HG03565 (cell line): ENCODE measurements at regions not wholly inside any gene's neighbourhood (a gene's known extent, or its start where the extent isn't known, plus 50 kb on each side); places are given as distances from the start of the nearest gene placed in this dataset.

Source experiments
- ATAC-seq: cut with Tn5 transposase; IDR thresholded peaks from one replicate; pipeline ENCODE4 v1.9.1; 2021; ENCODE audit warnings: mild to moderate bottlenecking, moderate library complexity; ENCODE audit not compliant: unreplicated experiment

DNA sequence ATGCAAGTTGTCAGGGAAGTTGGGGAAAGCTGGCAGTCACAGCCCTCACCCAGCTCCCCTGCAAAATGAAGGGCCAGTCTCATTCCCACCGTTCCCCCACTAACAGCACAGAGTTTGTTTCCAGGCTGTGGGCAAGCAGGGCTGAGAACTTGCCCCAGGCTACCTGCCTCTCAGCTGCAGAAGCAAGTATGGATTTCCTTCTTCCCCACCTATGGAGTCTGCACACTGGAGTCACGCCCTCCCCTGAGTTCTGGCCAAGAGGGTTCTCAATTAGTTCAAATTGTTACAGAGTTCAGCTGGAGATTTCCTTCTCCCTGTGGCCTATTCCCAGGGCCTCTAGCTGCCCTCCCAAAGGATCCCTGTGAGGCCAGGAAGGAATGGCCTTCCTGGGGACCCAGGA lies 90.1 kb upstream of the ATP11B start:
- ATAC-seq, result no peak

DNA sequence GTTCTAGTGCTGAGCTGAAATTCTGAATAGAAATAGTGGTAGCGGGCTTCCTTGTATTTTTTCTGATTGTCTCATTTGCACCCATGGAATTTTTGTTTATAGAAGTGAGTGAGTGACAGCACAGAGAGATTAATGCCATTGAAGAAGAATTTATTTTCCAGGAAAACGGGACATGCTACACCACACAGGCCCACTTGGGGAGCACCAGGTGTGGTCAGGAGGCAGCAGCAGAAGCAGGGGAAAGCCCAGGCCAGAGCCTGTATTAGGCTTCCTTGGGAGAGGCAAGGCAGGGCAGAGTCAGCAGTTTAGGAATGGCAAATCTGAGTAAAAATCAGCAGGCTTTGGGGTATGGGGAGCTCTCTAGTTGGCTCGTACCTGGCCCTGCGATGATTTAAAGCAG lies 88.4 kb upstream of the ATP11B start:
- ATAC-seq, result no peak

DNA sequence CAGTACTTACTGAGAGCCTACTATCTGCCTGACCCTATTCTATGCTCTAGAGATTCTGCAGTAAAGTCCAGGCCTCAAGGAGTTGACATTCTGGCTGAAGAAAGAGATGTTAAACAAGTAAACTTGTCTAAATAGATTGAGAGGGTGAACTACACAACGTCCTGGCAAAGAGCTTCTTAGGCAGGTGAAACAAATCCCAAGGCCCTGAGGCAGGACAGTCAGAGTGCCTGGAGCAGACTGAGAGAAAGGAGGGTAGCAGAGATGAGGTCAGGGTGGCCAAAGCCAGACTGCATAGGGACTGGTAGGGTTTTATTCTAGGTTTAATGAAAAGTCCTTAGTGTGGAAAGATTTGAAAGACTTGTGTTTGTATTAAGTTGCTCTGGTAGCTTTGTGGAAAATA lies 84.5 kb upstream of the ATP11B start:
- ATAC-seq, result no peak

DNA sequence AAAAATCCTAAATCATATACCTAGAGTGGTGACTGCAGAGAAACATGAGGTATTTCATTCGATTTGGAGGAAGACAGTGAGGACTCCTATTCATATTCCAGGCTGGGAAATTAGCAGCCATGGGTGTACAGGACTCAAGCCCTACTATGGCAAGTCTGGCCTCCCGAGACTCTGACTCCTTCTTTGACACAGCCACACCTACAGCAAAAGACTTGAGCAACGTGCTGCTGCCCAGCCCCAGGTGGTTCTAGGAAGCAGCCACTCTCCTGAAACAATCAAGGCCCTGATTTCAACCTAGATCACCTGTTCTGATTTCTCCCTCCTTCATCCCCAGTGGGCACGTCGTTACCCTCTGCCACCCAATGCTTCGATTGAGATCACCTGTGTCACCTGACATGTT lies 84.0 kb upstream of the ATP11B start:
- ATAC-seq, result no peak

DNA sequence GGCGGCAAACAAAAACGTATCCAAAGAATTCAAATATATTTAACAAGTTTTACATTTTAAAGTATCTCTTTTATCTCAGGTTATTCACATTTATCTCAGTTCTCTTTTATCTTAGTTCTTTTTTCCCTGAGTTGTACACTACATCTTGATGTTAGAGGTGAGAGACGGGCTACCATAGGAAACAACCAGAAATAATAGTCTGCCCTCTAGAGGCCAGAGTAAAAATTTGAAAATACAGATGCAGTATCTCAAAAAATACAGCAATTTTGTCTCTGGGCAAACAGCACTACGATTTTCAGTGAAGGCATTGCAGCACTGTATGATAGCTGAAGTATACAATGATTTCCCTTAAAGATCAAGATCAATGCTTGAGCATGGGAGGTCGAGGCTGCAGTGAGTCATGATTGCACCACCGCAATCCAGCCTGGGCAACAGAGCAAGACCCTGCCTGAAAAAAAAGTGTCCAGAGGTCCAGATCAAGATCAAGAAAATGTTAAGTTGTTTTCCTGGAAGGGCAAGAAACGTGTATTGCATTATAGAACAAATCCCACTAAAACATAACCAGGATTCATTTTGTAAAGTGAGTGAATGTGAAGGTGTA lies 82.6 kb upstream of the ATP11B start:
- ATAC-seq, result no peak

DNA sequence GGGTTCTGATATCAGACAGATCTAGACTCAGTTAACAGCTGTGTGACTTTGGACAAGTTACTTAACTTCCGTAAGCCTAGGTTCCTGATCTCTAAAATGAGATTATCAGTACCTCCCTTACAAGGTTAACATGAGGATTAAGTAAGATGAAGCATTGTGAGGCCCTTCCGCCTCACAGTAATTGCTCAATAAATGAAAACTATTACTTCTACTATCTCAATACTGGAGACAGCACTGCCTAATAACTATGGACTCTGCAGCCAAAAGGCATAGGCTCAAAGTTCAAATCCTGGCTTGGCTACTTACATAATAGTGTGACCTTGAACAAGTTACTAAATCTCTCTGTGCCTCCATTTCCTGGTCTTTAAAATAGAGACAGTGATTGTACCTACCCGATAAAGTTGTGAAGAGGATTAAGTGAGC lies 82.0 kb upstream of the ATP11B start:
- no peak for ATAC-seq

DNA sequence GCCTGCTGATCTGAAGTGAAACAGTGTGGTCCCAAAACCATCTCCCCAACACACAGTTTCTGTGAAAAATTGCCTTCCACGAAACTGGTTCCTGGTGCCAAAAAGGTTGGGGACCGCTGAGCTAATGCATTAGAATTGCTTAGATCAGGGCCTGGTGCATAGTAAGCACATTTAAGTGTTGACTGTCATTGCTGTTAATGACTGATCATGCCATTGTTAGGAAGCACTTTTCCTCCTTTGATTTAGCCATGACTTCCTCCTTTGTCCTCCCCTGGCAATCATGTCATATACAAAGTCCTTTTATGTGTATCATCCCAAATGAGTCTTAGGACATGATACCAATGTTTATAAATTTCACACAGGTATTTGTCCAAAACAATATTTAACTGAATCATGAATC lies 81.5 kb upstream of the ATP11B start:
- no peak for ATAC-seq

DNA sequence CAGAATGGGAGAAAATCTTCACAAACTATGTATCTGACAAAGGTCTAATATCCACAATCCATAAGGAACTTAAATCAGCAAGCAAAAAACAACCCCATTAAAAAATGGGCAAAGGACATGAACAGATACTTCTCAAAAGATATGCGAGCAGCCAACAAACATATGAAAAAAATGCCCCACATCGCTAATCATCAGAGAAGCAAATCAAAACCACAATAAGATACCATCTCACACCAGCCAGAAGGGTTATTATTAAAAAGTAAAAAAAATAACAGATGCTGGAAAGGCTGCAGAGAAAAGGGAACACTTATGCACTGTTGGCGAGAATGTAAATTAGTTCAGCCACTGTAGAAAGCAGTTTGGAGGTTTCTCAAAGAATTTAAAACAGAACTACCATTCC lies 80.2 kb upstream of the ATP11B start:
- ATAC-seq, result no peak

DNA sequence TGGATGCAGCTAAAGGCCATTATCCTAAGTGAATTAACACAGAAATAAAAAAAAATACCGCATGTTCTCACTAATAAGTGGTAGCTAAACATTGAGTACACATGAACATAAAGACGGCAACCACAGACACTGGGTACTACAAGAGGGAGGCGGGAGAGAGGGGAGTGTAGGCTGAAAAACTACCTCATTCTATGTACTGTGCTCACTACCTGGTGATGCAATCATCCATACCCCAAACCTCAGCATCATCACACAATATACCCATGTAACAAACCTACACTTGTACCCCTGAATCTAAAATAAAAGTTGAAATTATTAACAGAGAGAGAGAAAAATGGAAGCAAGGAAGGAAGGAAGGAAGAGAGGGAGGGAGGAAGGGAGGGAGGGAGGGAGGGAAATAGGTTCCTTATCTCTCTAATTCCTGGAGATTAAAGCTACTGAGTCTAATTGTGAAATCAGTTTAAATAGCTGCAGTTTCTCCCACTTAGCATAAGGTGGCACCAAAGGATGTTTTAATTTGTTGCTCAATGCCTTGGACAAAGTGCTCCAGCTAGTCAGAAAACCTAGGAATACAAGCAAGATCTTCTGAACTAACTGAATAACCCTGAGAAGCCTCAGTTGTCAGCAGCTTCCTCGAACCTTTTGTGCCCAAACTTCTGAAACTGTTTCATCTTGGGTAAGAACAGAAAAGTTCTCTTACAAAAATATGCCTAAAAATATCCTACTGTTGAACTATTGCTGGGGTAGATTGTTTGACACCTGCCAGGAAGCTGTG lies 79.4 kb upstream of the ATP11B start:
- ATAC-seq, result peak; percentile 37

DNA sequence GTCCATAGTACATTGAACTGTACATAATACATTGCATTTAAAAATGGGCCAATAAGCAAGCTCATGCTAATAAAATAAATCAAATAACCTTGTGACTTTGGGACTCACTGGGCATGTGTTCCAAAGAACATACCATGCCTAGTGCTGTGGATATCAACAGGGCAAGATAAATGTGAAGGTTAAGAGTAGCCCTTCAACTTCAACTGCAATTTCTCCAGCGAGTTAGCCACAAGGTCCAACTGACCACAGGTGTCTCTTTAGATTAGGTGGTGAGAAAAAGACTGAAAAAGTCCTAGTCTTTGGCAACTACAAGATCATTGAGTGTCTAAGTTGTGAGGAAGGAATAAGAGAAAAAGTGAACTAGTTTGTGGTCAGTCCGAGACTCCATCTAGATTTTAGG lies 78.3 kb upstream of the ATP11B start:
- no peak for ATAC-seq

DNA sequence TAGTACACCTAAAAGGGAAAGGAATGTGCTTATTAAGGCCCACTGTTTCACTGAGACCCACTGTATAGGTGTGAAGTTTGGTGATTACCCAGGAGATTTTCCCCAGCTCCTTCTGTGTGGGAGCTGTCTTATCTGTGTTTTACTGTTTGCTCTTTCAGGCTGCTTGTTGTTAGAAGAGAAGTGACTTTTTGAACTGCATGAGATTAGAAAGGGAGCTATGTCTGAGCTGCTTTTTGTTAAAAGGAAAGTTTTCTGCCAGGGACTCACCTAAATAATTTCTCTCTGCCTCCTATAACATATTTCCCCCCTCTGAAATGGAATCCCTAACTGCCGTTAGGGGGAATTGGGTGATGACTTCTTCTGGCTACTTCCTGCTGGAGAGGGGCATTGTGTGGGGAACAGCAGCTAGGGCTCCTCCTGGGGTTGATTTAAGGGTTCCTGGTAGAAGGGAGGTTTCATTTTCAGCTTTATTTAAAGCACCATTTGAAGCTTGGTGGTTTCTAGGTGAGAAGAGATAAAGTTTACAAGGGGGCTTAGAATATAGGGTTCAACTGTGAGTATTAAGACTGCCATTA lies 77.1 kb upstream of the ATP11B start:
- ATAC-seq, result no peak

DNA sequence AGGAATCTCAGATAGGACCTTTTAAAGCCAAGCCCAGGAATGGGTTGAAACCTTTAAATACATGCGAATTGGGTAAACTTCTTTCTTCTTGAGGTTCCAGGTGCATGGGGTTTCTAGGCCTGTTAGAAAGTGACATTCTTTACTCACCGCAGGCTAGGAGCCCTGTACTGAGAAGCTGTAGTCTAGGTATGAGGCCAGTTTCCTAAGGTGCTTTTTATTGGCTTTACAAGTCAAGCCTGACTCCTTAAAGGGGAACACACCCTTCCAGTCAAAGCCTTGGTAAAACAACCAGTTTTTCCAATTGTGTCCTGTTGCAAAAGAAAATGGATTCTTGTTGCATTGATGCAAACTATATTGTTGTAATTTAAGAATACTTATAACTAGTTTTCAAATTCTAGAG lies 76.1 kb upstream of the ATP11B start:
- peak; percentile 92 for ATAC-seq

DNA sequence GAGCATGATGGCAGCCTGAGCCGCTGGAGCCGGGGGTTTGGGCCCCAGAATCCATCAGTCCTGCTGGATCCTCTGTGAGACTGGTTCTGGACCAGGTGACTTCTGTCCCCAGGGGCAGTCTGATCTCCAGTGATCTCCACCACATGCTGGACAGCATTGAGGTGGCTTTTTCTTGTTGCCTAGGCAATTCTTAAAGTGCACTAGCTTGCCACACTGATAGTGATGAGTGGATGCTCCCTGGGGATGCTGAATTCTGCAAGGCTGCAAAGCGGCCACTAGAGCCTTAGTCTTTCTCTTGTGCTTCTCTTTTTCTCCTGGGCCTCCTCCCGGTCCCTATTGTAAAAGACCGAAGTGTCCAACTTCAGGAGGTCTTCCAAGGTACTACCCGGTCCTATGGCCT lies 70.4 kb upstream of the ATP11B start:
- ATAC-seq, result no peak

DNA sequence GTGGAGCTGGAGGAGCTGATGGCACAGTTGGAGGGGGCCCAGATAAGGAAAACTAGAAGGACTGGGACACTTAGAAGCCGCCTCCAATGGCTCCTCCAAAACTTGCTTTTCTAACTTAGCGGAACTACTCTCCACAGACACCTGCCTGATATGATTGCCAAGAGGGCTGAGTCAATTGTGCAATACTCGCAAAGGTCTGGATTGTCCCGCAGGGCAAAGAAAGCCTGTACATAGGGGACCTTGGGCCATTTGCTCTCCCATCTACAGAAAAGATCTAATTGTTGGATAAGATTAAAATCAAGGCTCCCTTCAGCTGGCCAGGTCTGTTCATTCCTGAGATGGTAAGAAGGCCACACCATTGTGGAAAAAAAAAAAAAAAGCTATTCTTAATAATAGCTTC lies 69.7 kb upstream of the ATP11B start:
- ATAC-seq, result no peak

DNA sequence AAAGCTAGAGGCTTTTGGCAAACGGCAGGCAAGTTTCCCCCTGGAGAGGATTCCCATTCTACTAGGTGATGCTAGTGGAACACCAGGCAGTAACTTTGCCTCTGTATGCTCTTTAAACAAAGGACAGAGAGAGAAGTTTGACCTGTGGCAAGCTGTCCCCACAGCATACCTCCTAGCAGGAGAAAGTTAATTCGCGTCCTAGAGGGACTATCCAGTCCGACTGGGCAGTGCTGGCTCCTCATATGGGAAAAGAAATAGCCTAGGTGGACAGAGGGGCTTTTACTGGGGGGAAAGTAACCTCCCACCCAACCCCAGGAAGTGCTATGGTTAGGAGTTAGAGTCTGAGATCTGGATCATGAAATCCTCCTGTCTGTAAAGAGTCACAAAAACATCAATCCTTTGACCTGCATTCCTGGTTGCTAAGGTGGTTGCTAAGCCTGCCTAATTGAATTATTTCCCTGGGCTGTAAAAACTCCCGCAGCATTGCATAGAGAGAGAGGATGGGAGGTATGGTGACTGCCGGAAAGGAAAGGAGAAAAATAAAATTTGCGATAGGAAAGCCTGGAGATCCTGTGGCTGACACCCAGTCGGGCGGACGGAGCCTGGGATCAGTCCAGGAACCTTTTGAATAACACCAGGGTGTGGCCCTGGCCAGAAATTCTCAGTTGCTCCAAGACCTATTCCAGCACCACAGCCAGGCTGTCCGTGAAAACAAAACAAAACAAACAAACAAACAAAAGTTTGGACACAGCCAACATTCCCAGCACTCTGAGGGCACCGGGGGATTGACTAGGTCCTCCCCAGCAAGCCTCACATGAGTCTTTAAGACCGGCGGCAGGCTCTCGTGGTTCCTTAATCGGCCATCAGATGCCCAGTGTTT lies 67.7 kb upstream of the ATP11B start:
- ATAC-seq, result no peak

DNA sequence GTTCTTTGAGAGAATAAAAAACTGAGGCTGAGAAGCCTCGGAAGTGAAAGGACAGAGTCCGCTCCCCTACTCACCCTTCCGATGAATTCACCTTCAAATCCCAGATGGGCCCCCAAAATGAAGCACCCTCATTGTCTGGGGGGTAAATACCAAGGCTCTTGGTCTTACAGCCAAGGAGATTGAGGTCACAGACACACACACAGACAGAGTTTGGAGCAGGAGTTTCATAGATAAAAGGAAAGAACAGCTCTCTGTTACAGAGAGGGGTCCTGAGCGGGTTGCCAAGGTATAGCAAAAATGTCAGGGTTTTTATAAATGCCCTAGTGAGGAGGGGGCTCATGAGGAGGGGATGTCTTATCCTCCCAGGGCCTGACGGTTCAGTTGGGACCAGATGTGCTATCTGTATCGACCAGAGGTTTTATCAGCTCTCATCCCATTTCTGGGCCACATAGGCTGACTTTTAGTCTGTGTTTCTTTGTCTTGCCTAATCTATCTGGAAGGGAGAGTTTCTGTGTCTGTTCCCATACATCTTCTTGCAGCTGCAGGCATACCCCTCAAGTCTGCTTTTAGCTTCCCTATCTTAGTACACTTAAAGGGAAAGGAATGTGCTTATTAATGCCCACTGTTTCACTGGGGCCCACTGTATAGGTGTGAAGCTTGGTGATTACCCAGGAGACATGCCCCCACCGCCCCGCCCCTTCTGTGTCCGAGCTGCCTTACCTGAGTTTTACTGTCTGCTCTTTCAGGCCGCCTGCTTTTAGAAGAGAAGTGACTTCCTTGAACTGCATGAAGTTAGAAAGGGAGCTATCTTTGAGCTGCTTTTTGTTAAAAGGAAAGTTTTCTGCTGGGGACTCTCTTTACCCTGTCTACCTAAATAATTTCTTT lies 66.8 kb upstream of the ATP11B start:
- ATAC-seq, result no peak

DNA sequence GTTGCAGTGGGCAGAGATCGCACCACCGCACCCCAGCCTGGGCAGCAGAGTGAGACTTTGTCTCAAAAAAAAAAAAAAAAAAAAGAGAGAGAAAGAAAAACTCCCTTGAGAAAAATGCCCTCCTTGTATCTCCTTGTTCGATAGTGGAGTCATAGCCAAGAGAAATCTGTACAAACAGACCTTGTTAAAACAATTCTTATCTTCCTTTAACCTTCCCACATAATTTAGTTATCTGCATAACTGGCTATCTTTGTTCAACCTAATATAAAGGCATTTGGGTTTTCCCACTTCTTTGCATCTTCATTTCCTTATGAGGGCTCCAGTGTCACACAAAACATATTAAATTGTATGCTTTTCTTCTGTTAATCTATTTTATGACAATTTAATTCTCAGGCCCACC lies 65.1 kb upstream of the ATP11B start:
- no peak for ATAC-seq

DNA sequence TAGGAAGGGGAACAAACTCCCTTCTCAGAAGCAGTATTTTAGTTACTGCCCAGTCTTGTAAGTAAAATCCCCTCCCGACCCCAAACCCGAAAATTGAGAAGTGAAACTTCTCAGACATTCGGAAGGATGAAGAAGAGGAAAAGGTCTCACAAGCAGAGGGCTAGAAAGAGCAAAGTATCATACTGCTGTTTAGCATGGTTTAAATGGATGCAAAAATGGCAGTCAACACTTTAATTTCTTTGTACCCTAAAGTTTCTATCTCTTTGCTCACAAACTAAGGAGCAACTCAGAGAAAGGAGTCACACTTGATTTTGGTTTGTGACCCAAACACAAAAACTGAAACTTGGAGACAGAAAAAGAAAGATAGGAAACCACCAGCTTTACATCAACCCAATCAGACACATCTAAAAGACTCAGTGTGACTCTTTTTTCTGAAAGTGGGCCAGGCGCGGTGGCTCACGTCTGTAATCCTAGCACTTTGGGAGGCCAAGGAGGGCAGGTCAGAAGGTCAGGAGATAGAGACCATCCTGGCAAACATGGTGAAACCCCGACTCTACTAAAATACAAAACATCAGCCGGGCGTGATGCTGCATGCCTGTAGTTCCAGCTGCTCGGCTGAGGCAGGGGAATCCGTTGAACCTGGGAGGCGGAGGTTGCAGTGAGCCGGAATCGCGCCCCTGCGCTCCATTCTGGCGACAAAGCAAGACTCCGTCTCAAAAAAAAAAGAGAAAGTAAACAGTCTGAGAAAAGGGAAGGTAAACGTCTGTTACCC lies 63.2 kb upstream of the ATP11B start:
- peak; percentile 68 for ATAC-seq

DNA sequence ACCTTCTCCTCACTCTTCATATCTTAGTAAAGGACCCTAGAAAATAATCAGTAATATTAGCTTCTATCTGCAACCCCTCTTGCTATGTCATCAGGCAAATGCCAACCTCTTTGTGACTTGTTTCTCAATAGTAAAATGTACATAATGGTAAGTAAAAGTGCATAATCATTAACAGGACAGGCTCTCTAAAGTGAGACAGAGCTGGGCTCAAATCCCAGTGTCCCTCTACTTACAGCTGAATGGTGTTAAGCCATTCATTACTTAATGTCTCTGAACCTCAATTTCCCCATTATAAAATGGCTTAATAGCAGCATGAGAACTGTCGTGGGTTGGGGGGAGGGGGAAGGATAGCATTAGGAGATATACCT lies 62.6 kb upstream of the ATP11B start:
- no peak for ATAC-seq

DNA sequence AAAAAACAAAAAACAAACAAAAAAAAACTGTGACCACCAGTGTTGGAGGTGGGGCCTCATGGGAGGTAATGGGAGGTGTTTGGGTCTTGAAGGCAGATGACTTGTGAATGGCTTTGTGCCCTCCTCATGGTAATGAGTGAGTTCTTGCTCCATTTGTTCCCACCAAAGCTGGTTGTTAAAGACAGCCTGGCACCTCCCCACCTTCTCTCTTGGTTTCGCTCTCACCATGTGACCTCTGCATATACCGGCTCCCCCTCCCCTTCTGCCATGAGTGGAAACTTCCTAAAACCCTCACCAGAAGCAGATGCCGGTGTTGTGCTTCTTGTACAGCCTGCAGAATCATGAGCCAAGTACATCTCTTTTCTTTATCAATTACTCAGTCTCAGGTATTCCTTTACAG lies 61.5 kb upstream of the ATP11B start:
- no peak for ATAC-seq
